Smooth muscle cell (in vitro differentiated cells): ENCODE measurements at regions not wholly inside any gene's neighbourhood (a gene's known extent, or its start where the extent isn't known, plus 50 kb on each side); places are given as distances from the start of the nearest gene placed in this dataset.

Experiments used
- DNase-seq: peaks from one replicate; lab custom pipeline; 2025; ENCODE audit not compliant: unreplicated experiment; lab: John Stamatoyannopoulos, UW
- H2AFZ ChIP-seq: fragments of 200-600 bp; sonication (generic); 2 replicates; pipeline ENCODE4 v1.6.0; 2016; ENCODE audit warnings: antibody characterized with exemption, low read depth, mild to moderate bottlenecking
- H3F3A ChIP-seq: fragments of 200-600 bp; sonication (generic); 2 replicates; pipeline ENCODE4 v1.6.0; 2017; ENCODE audit warnings: antibody characterized with exemption, low read depth
- H3K27ac ChIP-seq: fragments of 200-600 bp; sonication (generic); 2 replicates; pipeline ENCODE4 v1.5.1; 2016; ENCODE audit warnings: low read depth, mild to moderate bottlenecking
- H3K27me3 ChIP-seq: fragments of 200-600 bp; sonication (generic); 2 replicates; pipeline ENCODE4 v1.6.1; 2016; ENCODE audit warnings: low read depth, mild to moderate bottlenecking
- H3K36me3 ChIP-seq: fragments of 200-600 bp; sonication (generic); 2 replicates; pipeline ENCODE4 v1.5.1; 2016; ENCODE audit warnings: low read depth
- H3K4me1 ChIP-seq: fragments of 200-600 bp; sonication (generic); 2 replicates; pipeline ENCODE4 v1.5.1; 2016; ENCODE audit warnings: low read depth
- H3K4me2 ChIP-seq: fragments of 200-600 bp; sonication (generic); 2 replicates; pipeline ENCODE4 v1.6.0; 2016; ENCODE audit warnings: mild to moderate bottlenecking
- H3K4me3 ChIP-seq: fragments of 200-600 bp; sonication (generic); 2 replicates; pipeline ENCODE4 v1.5.1; 2016; ENCODE audit warnings: mild to moderate bottlenecking
- H3K79me2 ChIP-seq: fragments of 200-600 bp; sonication (generic); 2 replicates; pipeline ENCODE4 v1.6.0; 2016; ENCODE audit warnings: low read depth, mild to moderate bottlenecking
- H3K9ac ChIP-seq: fragments of 200-600 bp; sonication (generic); 2 replicates; pipeline ENCODE4 v1.6.0; 2016; ENCODE audit warnings: low read depth
- H3K9me3 ChIP-seq: fragments of 200-600 bp; sonication (generic); replicated peaks from 2 replicates; pipeline ENCODE4 v1.5.1; 2016; ENCODE audit warnings: low read depth
- H4K20me1 ChIP-seq: fragments of 200-600 bp; sonication (generic); 2 replicates; pipeline ENCODE4 v1.6.0; 2016; ENCODE audit warnings: low read depth
- CTCF ChIP-seq: fragments of 200-600 bp; sonication (generic); IDR thresholded peaks from 2 replicates; pipeline ENCODE4 v1.5.1; 2017; ENCODE audit warnings: borderline replicate concordance, mild to moderate bottlenecking, antibody characterized with exemption; ENCODE audit not compliant: insufficient read depth, poor library complexity, severe bottlenecking
- WGBS: methylation state at CpG from one replicate; pipeline ENCODE4 v1.1.7; 2016; ENCODE audit warnings: low lambda C conversion rate; 5-methylcytosine and 5-hydroxymethylcytosine counted together

- Histone ChIP-seq H3K36me3 (no peaks in the 10 kb centered on the region), H3K4me1 (no peaks in the 10 kb centered on the region), H4K20me1 (no peaks in the 10 kb centered on the region), H3K9ac (no peak overlapping the region), H3K27me3 (no peaks in the 10 kb centered on the region), H3K9me3 (peaks cover 10% of the 10 kb centered on the region), H3K4me2 (no peak overlapping the region), H2AFZ (no peak overlapping the region), H3F3A (no peaks in the 10 kb centered on the region), H3K79me2 (no peaks in the 10 kb centered on the region), H3K4me3 (no peak overlapping the region), H3K27ac (no peak overlapping the region)
- no peak for TF ChIP-seq CTCF
- WGBS: 97% methylated on average over 3 of the region's 3 CpGs
- DNase-seq: no peak
These were observed 673.6 kb upstream of the USP24 start for GRCh38 chr1:55888685-55889317.

GRCh38 chr1:55886856-55887712 is 671.9 kb upstream of the USP24 start:
- Histone ChIP-seq H3K79me2 (no peaks in the 10 kb centered on the region), H3K27ac (no peak overlapping the region), H3K4me1 (no peaks in the 10 kb centered on the region), H3F3A (no peaks in the 10 kb centered on the region), H3K9me3 (peaks cover 3% of the 10 kb centered on the region), H3K4me2 (no peak overlapping the region), H4K20me1 (no peaks in the 10 kb centered on the region), H3K27me3 (no peaks in the 10 kb centered on the region), H3K36me3 (no peaks in the 10 kb centered on the region), H3K4me3 (no peak overlapping the region), H2AFZ (no peak overlapping the region), H3K9ac (no peak overlapping the region)
- 94% methylated on average over 4 of the region's 4 CpGs for WGBS
- DNase-seq: no peak
- no peak for TF ChIP-seq CTCF

- Histone ChIP-seq H4K20me1 (no peaks in the 10 kb centered on the region), H3K9ac (no peak overlapping the region), H3K36me3 (no peaks in the 10 kb centered on the region), H3K4me2 (no peak overlapping the region), H3K79me2 (no peaks in the 10 kb centered on the region), H3K4me1 (no peaks in the 10 kb centered on the region), H3K27ac (no peak overlapping the region), H3F3A (no peaks in the 10 kb centered on the region), H2AFZ (no peak overlapping the region), H3K27me3 (no peaks in the 10 kb centered on the region), H3K9me3 (no peaks in the 10 kb centered on the region), H3K4me3 (no peak overlapping the region)
- WGBS: 90% methylated on average over 2 of the region's 2 CpGs
- no peak for DNase-seq
- no peak for TF ChIP-seq CTCF
These were observed 670.5 kb upstream of the USP24 start for GRCh38 chr1:55885619-55886018.
